Activated CD4-positive, CD25-positive, alpha-beta regulatory T cell treated with anti-CD3 and anti-CD28 coated beads, Interleukin-2, amount 50 U/mL, for 16 hours (primary cell): ENCODE measurements at regions not wholly inside any gene's neighbourhood (a gene's known extent, or its start where the extent isn't known, plus 50 kb on each side); places are given as distances from the start of the nearest gene placed in this dataset.

Experiments
- DNase-seq: peaks from one replicate; pipeline ENCODE4 v3.0.0-alpha.2; 2020; ENCODE audit warnings: low read depth, low spot score

GRCh38 chr6:141316236-141316635 is 816.5 kb upstream of the GJE1 start:
- no peak for DNase-seq

GRCh38 chr6:141313986-141314385 is 818.7 kb upstream of the GJE1 start:
- DNase-seq: no peak

GRCh38 chr6:141309295-141309694 is 823.4 kb upstream of the GJE1 start:
- no peak for DNase-seq

GRCh38 chr6:141307309-141307998 is 825.3 kb upstream of the GJE1 start:
- DNase-seq: no peak

- DNase-seq: no peak
Observed at GRCh38 chr6:141303907-141304306, 828.8 kb upstream of the GJE1 start.

GRCh38 chr6:141301779-141302178 is 830.9 kb upstream of the GJE1 start:
- no peak for DNase-seq

GRCh38 chr6:141290941-141291721 is 841.6 kb upstream of the GJE1 start:
- no peak for DNase-seq

GRCh38 chr6:141288947-141289346 is 843.8 kb upstream of the GJE1 start:
- no peak for DNase-seq

- no peak for DNase-seq
Observed at GRCh38 chr6:141282263-141282662, 850.5 kb upstream of the GJE1 start.

- no peak for DNase-seq
Observed at GRCh38 chr6:141269684-141270083, 863.0 kb upstream of the GJE1 start.

- no peak for DNase-seq
Observed at GRCh38 chr6:141267420-141267819, 865.3 kb upstream of the GJE1 start.

- no peak for DNase-seq
Observed at GRCh38 chr6:141265756-141266623, 866.7 kb upstream of the GJE1 start.

GRCh38 chr6:141264101-141264500 is 868.6 kb upstream of the GJE1 start:
- DNase-seq: no peak

- no peak for DNase-seq
Observed at GRCh38 chr6:141261672-141262060, 871.1 kb upstream of the GJE1 start.

- no peak for DNase-seq
Observed at GRCh38 chr6:141261016-141261671, 871.6 kb upstream of the GJE1 start.

GRCh38 chr6:141260627-141261015 is 872.1 kb upstream of the GJE1 start:
- no peak for DNase-seq

- DNase-seq: no peak
Observed at GRCh38 chr6:141259807-141260206, 872.9 kb upstream of the GJE1 start.

GRCh38 chr6:141259091-141259490 is 873.6 kb upstream of the GJE1 start:
- DNase-seq: no peak

- no peak for DNase-seq
Observed at GRCh38 chr6:141258516-141258915, 874.2 kb upstream of the GJE1 start.

- DNase-seq: no peak
Observed at GRCh38 chr6:141254336-141254735, 878.4 kb upstream of the GJE1 start.

GRCh38 chr6:141252828-141253608 is 879.7 kb upstream of the GJE1 start:
- no peak for DNase-seq
